Memory B cell (primary cell): ENCODE measurements at regions not wholly inside any gene's neighbourhood (a gene's known extent, or its start where the extent isn't known, plus 50 kb on each side); places are given as distances from the start of the nearest gene placed in this dataset.
"Not testable (repeated sequence)": the region's sequence is repeated elsewhere in the genome, so short reads cannot be mapped to it uniquely, and the experiment has no call there.

Experiments used
- ATAC-seq: fragments of 150-1000 bp; cut with Tn5 transposase; 2 replicates; pipeline ENCODE4 v1.10.0; 2021; ENCODE audit warnings: low read depth, mild to moderate bottlenecking, moderate library complexity
- DNase-seq, 2 donors: peaks; one replicate each; pipeline ENCODE4 v3.0.0; 2022; ENCODE audit warnings: low spot score in 2 of 2
- H3K27ac Mint-ChIP-seq: one replicate; pipeline ENCODE4 v1.8.0; 2022; ENCODE audit warnings: mild to moderate bottlenecking, moderate library complexity, mixed read lengths
- H3K27me3 Mint-ChIP-seq: one replicate; pipeline ENCODE4 v1.8.0; 2022; ENCODE audit warnings: mixed read lengths
- H3K36me3 Mint-ChIP-seq: one replicate; pipeline ENCODE4 v1.8.0; 2022; ENCODE audit warnings: mild to moderate bottlenecking, mixed read lengths
- H3K4me1 Mint-ChIP-seq: one replicate; pipeline ENCODE4 v1.8.0; 2022; ENCODE audit warnings: mixed read lengths
- H3K4me3 Mint-ChIP-seq: one replicate; pipeline ENCODE4 v1.8.0; 2022; ENCODE audit warnings: mild to moderate bottlenecking, moderate library complexity, mixed read lengths
- H3K9me3 Mint-ChIP-seq: one replicate; pipeline ENCODE4 v1.8.0; 2022; ENCODE audit warnings: mixed read lengths

GRCh38 chr15:25170113-25170731, 215.4 kb downstream of the SNRPN start:
- ATAC-seq (no peak), DNase-seq (peak in 1 of 2 donors; percentile 4)
- no peaks in the 10 kb centered on the region for H3K27me3 Mint-ChIP-seq
- no peak overlapping the region for H3K4me3 Mint-ChIP-seq
- peaks cover 3% of the 10 kb centered on the region for H3K9me3 Mint-ChIP-seq
- no peaks in the 10 kb centered on the region for H3K4me1 Mint-ChIP-seq
- no peaks in the 10 kb centered on the region for H3K36me3 Mint-ChIP-seq
- no peak overlapping the region for H3K27ac Mint-ChIP-seq

- ATAC-seq: no peak
- Mint-ChIP-seq H3K27me3 (no peaks in the 10 kb centered on the region), H3K27ac (no peak overlapping the region), H3K36me3 (no peaks in the 10 kb centered on the region), H3K9me3 (peaks cover 3% of the 10 kb centered on the region), H3K4me1 (no peaks in the 10 kb centered on the region), H3K4me3 (no peak overlapping the region)
- DNase-seq: no peak
These were observed 216.0 kb downstream of the SNRPN start for GRCh38 chr15:25170781-25171110.

GRCh38 chr15:25171111-25171811, 216.5 kb downstream of the SNRPN start:
- Mint-ChIP-seq H3K27me3 (no peaks in the 10 kb centered on the region), H3K9me3 (peaks cover 3% of the 10 kb centered on the region), H3K27ac (no peak overlapping the region), H3K36me3 (no peaks in the 10 kb centered on the region), H3K4me1 (no peaks in the 10 kb centered on the region), H3K4me3 (no peak overlapping the region)
- DNase-seq (no peak), ATAC-seq (no peak)

- H3K36me3 Mint-ChIP-seq: no peaks in the 10 kb centered on the region
- peak in 1 of 2 donors; percentile 8 for DNase-seq
- no peak for ATAC-seq
- no peaks in the 10 kb centered on the region for H3K4me1 Mint-ChIP-seq
- H3K27ac Mint-ChIP-seq: no peak overlapping the region
- no peak overlapping the region for H3K4me3 Mint-ChIP-seq
- H3K9me3 Mint-ChIP-seq: peaks cover 3% of the 10 kb centered on the region
- H3K27me3 Mint-ChIP-seq: no peaks in the 10 kb centered on the region
These were observed 217.3 kb downstream of the SNRPN start for GRCh38 chr15:25171856-25172687.

- H3K36me3 Mint-ChIP-seq: no peaks in the 10 kb centered on the region
- no peak overlapping the region for H3K27ac Mint-ChIP-seq
- DNase-seq (peak in 1 of 2 donors; percentile 2), ATAC-seq (no peak)
- no peaks in the 10 kb centered on the region for H3K27me3 Mint-ChIP-seq
- H3K4me1 Mint-ChIP-seq: no peaks in the 10 kb centered on the region
- H3K9me3 Mint-ChIP-seq: peaks cover 3% of the 10 kb centered on the region
- H3K4me3 Mint-ChIP-seq: no peak overlapping the region
These were observed 217.9 kb downstream of the SNRPN start for GRCh38 chr15:25172691-25173090.

- peaks cover 3% of the 10 kb centered on the region for H3K9me3 Mint-ChIP-seq
- H3K4me1 Mint-ChIP-seq: no peaks in the 10 kb centered on the region
- no peaks in the 10 kb centered on the region for H3K36me3 Mint-ChIP-seq
- ATAC-seq: no peak
- no peaks in the 10 kb centered on the region for H3K27me3 Mint-ChIP-seq
- DNase-seq: peak in 1 of 2 donors; percentile 4
- H3K27ac Mint-ChIP-seq: no peak overlapping the region
- no peak overlapping the region for H3K4me3 Mint-ChIP-seq
These were observed 218.6 kb downstream of the SNRPN start for GRCh38 chr15:25173241-25174028.

- not testable (repeated sequence) for H3K27ac Mint-ChIP-seq, H3K4me1 Mint-ChIP-seq, H3K27me3 Mint-ChIP-seq, H3K9me3 Mint-ChIP-seq, H3K4me3 Mint-ChIP-seq, H3K36me3 Mint-ChIP-seq, ATAC-seq
- peak in 1 of 2 donors; percentile 7 for DNase-seq
These were observed 219.4 kb downstream of the SNRPN start for GRCh38 chr15:25174149-25174548.

- H3K4me3 Mint-ChIP-seq: no peak overlapping the region
- peaks cover 2% of the 10 kb centered on the region for H3K9me3 Mint-ChIP-seq
- no peak overlapping the region for H3K27ac Mint-ChIP-seq
- no peaks in the 10 kb centered on the region for H3K27me3 Mint-ChIP-seq
- H3K36me3 Mint-ChIP-seq: no peaks in the 10 kb centered on the region
- no peaks in the 10 kb centered on the region for H3K4me1 Mint-ChIP-seq
- ATAC-seq (no peak), DNase-seq (no peak)
These were observed 220.4 kb downstream of the SNRPN start for GRCh38 chr15:25175033-25175788.

GRCh38 chr15:25175789-25176615, 221.2 kb downstream of the SNRPN start:
- Mint-ChIP-seq H3K4me3 (no peak overlapping the region), H3K36me3 (no peaks in the 10 kb centered on the region), H3K27me3 (no peaks in the 10 kb centered on the region), H3K4me1 (no peaks in the 10 kb centered on the region), H3K27ac (no peak overlapping the region), H3K9me3 (peaks cover 2% of the 10 kb centered on the region)
- DNase-seq: peak in 1 of 2 donors; percentile 5
- no peak for ATAC-seq

GRCh38 chr15:25176616-25176923, 221.8 kb downstream of the SNRPN start:
- DNase-seq: no peak
- H3K9me3 Mint-ChIP-seq: peaks cover 2% of the 10 kb centered on the region
- H3K4me1 Mint-ChIP-seq: no peaks in the 10 kb centered on the region
- H3K36me3 Mint-ChIP-seq: no peaks in the 10 kb centered on the region
- no peak overlapping the region for H3K4me3 Mint-ChIP-seq
- no peak overlapping the region for H3K27ac Mint-ChIP-seq
- ATAC-seq: no peak
- no peaks in the 10 kb centered on the region for H3K27me3 Mint-ChIP-seq

- Mint-ChIP-seq H3K36me3 (no peaks in the 10 kb centered on the region), H3K4me1 (no peaks in the 10 kb centered on the region), H3K27me3 (no peaks in the 10 kb centered on the region), H3K4me3 (no peak overlapping the region), H3K27ac (no peak overlapping the region), H3K9me3 (peaks cover 2% of the 10 kb centered on the region)
- no peak for ATAC-seq
- peak in 1 of 2 donors; percentile 7 for DNase-seq
These were observed 222.5 kb downstream of the SNRPN start for GRCh38 chr15:25176991-25177954.
